HUES64 (cell line): ENCODE measurements at regions not wholly inside any gene's neighbourhood (a gene's known extent, or its start where the extent isn't known, plus 50 kb on each side); places are given as distances from the start of the nearest gene placed in this dataset.

Experiments used
- H3K27ac ChIP-seq: 2 replicates; pipeline ENCODE4 v1.7.0; 2013; ENCODE audit warnings: low read depth, low read length, inconsistent platforms
- H3K27me3 ChIP-seq: 2 replicates; pipeline ENCODE4 v1.6.1; 2013; ENCODE audit warnings: mild to moderate bottlenecking, low read length; ENCODE audit not compliant: insufficient read depth
- H3K36me3 ChIP-seq: 2 replicates; pipeline ENCODE4 v1.6.1; 2013; ENCODE audit warnings: mild to moderate bottlenecking, low read length; ENCODE audit not compliant: insufficient read depth
- H3K4me1 ChIP-seq: 2 replicates; pipeline ENCODE4 v1.6.1; 2013; ENCODE audit warnings: mild to moderate bottlenecking, low read length, moderate library complexity; ENCODE audit not compliant: insufficient read depth
- H3K4me3 ChIP-seq: 2 replicates; pipeline ENCODE4 v1.5.1; 2013; ENCODE audit warnings: mild to moderate bottlenecking, low read length, moderate library complexity
- H3K9ac ChIP-seq: 2 replicates; pipeline ENCODE4 v1.6.1; 2013; ENCODE audit warnings: mild to moderate bottlenecking, low read depth, low read length
- H3K9me3 ChIP-seq: 2 replicates; pipeline ENCODE4 v1.6.1; 2013; ENCODE audit warnings: low read depth, low read length; ENCODE audit not compliant: insufficient read depth
- WGBS: fragments of 150-250, 120-280 bp; methylation state at CpG from one replicate; pipeline ENCODE4 v1.1.7; 2013; ENCODE audit warnings: missing lambda C conversion rate; 5-methylcytosine and 5-hydroxymethylcytosine counted together

- Histone ChIP-seq H3K4me1 (no peaks in the 10 kb centered on the region), H3K36me3 (no peaks in the 10 kb centered on the region), H3K4me3 (no peak overlapping the region), H3K27me3 (no peaks in the 10 kb centered on the region), H3K9ac (no peak overlapping the region), H3K27ac (no peak overlapping the region), H3K9me3 (no peaks in the 10 kb centered on the region)
- WGBS: 0% methylated on average over 1 of the region's 1 CpG
These were observed 1371.6 kb downstream of the NSUN3 start for GRCh38 chr3:95434491-95434890.

DNA sequence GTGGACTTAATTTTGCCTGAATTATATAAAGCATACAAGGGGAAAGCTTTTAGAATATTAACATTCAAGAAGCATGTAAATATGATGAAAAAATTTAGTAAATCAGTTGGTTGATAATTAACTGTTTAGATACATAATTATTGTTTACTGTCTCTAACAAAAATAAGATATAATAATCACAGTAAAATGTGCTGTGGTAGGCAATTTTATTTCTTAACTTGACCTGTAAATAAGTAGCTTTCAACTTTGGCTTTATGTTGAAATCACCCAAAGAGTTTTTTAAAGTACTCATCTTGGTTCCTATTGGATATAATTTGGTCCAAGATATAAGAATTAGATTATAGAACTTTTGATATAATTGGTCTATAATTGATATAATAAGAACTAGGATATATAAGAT is 1374.5 kb downstream of the NSUN3 start:
- no peaks in the 10 kb centered on the region for H3K27me3 ChIP-seq
- H3K27ac ChIP-seq: no peak overlapping the region
- no peak overlapping the region for H3K9ac ChIP-seq
- no peak overlapping the region for H3K4me3 ChIP-seq
- H3K9me3 ChIP-seq: no peaks in the 10 kb centered on the region
- no peaks in the 10 kb centered on the region for H3K36me3 ChIP-seq
- H3K4me1 ChIP-seq: no peaks in the 10 kb centered on the region

- Histone ChIP-seq H3K27me3 (no peaks in the 10 kb centered on the region), H3K4me3 (no peak overlapping the region), H3K27ac (no peak overlapping the region), H3K9ac (no peak overlapping the region), H3K9me3 (no peaks in the 10 kb centered on the region), H3K36me3 (no peaks in the 10 kb centered on the region), H3K4me1 (no peaks in the 10 kb centered on the region)
These were observed 1375.4 kb downstream of the NSUN3 start for GRCh38 chr3:95438274-95438673.

DNA sequence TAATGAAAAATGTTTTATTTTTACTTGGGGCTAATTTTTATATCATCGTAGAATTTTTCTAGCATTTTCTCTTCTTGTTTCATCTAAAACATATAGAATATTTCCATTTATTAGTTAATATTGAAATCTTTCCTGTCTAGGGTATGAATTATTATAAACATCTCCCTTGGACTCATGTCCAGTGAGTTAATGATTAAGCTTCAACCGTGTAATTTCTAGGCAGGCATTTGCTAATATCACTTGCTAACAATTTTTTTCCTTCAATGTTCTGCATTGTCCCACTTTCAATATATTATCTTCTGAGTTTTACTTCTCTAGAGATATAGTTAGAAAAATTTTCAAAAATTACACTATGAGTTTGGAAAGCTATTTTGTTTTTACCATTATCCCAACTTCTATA is 1371.6 kb upstream of the EPHA6 start:
- H3K27me3 ChIP-seq: no peaks in the 10 kb centered on the region
- no peak overlapping the region for H3K4me3 ChIP-seq
- no peak overlapping the region for H3K9ac ChIP-seq
- H3K27ac ChIP-seq: no peak overlapping the region
- H3K9me3 ChIP-seq: no peaks in the 10 kb centered on the region
- H3K4me1 ChIP-seq: no peaks in the 10 kb centered on the region
- WGBS: 93% methylated on average over 1 of the region's 2 CpGs
- H3K36me3 ChIP-seq: no peaks in the 10 kb centered on the region

DNA sequence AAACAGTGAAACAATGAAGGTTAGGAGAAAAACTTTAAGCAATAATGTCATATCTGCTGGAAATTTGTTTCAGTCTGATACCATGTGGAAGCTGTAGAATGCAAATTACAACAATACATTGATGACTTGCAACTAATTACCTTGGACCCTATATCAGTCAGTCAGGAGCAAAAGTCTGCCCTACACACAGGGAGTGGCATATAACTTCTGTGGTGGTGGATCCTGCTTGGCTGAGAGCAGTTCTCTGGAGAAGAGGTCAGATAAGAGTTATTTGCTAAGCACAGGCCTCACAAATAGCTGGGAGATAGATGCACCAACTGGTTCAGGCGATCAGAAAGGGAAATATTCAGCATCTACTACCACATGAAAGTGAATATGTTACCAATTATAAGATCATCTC is 1364.6 kb upstream of the EPHA6 start:
- Histone ChIP-seq H3K4me3 (no peak overlapping the region), H3K9me3 (no peaks in the 10 kb centered on the region), H3K4me1 (no peaks in the 10 kb centered on the region), H3K9ac (no peak overlapping the region), H3K27ac (no peak overlapping the region), H3K36me3 (no peaks in the 10 kb centered on the region), H3K27me3 (no peaks in the 10 kb centered on the region)
- 100% methylated on average over 1 of the region's 1 CpG for WGBS

DNA sequence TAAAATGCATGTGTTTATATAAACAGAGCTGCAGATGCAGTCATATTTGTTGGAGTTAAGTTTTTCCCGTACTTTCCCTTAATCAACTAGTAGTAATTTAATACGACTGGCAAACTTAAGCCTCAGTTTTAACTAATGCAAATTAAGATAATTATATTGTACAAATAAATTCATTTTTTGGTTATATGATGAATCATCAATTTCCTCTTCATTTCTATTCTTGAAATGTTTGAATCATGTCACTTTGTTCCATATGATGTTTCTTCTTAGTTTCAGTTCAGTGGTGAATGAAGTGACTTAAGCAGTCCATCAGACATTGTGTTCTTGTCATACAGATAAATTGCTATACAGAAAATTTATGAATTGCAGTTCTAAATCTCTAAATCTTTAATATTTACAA is 1361.2 kb upstream of the EPHA6 start:
- H3K27me3 ChIP-seq: no peaks in the 10 kb centered on the region
- WGBS: no CpG with 5 or more reads among the region's 2 CpGs
- H3K36me3 ChIP-seq: no peaks in the 10 kb centered on the region
- H3K9ac ChIP-seq: no peak overlapping the region
- no peaks in the 10 kb centered on the region for H3K4me1 ChIP-seq
- H3K9me3 ChIP-seq: no peaks in the 10 kb centered on the region
- H3K4me3 ChIP-seq: no peak overlapping the region
- no peak overlapping the region for H3K27ac ChIP-seq

- Histone ChIP-seq H3K36me3 (no peaks in the 10 kb centered on the region), H3K4me3 (no peak overlapping the region), H3K9me3 (no peaks in the 10 kb centered on the region), H3K27ac (no peak overlapping the region), H3K9ac (no peak overlapping the region), H3K27me3 (no peaks in the 10 kb centered on the region), H3K4me1 (no peaks in the 10 kb centered on the region)
These were observed 1357.6 kb upstream of the EPHA6 start for GRCh38 chr3:95456835-95457234.

GRCh38 chr3:95459706-95460105 is 1354.7 kb upstream of the EPHA6 start:
- no peaks in the 10 kb centered on the region for H3K4me1 ChIP-seq
- H3K9me3 ChIP-seq: 0 out of 2 replicates have a peak, but pooled peaks cover under 1% of the 10 kb centered on the region
- no peak overlapping the region for H3K27ac ChIP-seq
- H3K27me3 ChIP-seq: no peaks in the 10 kb centered on the region
- WGBS: 95% methylated on average over 3 of the region's 3 CpGs
- no peak overlapping the region for H3K4me3 ChIP-seq
- no peak overlapping the region for H3K9ac ChIP-seq
- H3K36me3 ChIP-seq: no peaks in the 10 kb centered on the region

- H3K4me3 ChIP-seq: no peak overlapping the region
- 100% methylated on average over 2 of the region's 2 CpGs for WGBS
- H3K27ac ChIP-seq: no peak overlapping the region
- H3K36me3 ChIP-seq: no peaks in the 10 kb centered on the region
- 0 out of 2 replicates have a peak, but pooled peaks cover 6% of the 10 kb centered on the region for H3K9me3 ChIP-seq
- no peak overlapping the region for H3K9ac ChIP-seq
- H3K4me1 ChIP-seq: no peaks in the 10 kb centered on the region
- H3K27me3 ChIP-seq: no peaks in the 10 kb centered on the region
These were observed 1354.1 kb upstream of the EPHA6 start for GRCh38 chr3:95460274-95460673.

- H3K4me1 ChIP-seq: no peaks in the 10 kb centered on the region
- no peak overlapping the region for H3K9ac ChIP-seq
- no peaks in the 10 kb centered on the region for H3K36me3 ChIP-seq
- no peak overlapping the region for H3K27ac ChIP-seq
- 0 out of 2 replicates have a peak, but pooled peaks cover 6% of the 10 kb centered on the region for H3K9me3 ChIP-seq
- 76% methylated on average over 5 of the region's 5 CpGs for WGBS
- no peaks in the 10 kb centered on the region for H3K27me3 ChIP-seq
- no peak overlapping the region for H3K4me3 ChIP-seq
These were observed 1352.2 kb upstream of the EPHA6 start for GRCh38 chr3:95462161-95462560.

DNA sequence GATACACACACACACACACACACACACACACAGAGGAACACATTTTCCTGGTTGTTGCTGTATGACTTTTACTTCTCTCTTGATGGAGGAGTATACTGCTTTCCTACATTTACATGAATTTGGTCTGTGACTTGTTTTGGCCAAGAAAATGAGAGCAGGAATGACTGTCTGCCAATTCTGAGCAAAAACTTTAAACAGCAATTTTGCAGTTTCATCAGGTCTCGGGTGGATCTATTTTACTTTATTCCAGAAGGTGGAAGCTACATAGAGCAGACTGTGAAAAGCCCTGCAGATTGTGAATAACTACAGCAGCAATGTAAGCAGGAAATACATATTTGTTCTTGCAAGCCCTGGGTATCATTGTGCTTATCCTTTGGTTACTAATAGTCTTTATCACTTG is 1350.0 kb upstream of the EPHA6 start:
- WGBS: 0% methylated on average over 1 of the region's 1 CpG
- no peaks in the 10 kb centered on the region for H3K4me1 ChIP-seq
- H3K27ac ChIP-seq: no peak overlapping the region
- 0 out of 2 replicates have a peak, but pooled peaks cover 6% of the 10 kb centered on the region for H3K9me3 ChIP-seq
- no peaks in the 10 kb centered on the region for H3K27me3 ChIP-seq
- H3K36me3 ChIP-seq: no peaks in the 10 kb centered on the region
- no peak overlapping the region for H3K4me3 ChIP-seq
- no peak overlapping the region for H3K9ac ChIP-seq

DNA sequence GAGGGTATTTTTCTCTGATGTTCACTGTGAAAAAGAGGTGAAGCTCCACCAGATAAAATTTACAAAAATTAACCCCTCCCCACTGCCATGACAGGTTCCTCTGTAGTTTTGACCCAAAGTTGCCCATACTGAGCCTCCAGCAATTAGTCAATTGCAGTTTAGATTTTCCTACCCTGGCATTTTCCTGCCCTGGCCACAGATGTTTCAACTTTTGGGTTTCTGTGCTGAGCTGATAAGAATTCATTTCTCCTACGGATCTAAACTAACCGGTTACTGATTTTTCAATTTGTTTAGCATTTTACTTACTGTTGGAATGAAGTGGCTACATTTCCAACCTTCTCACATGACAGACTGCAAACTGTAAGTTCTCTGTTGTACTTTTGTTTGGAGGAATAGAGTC is 1346.1 kb upstream of the EPHA6 start:
- Histone ChIP-seq H3K4me1 (no peaks in the 10 kb centered on the region), H3K9ac (no peak overlapping the region)
- WGBS: 93% methylated on average over 2 of the region's 2 CpGs

More for the DNA sequence above, 1346.1 kb upstream of the EPHA6 start:
- Histone ChIP-seq H3K4me3 (no peak overlapping the region), H3K9me3 (0 out of 2 replicates have a peak, but pooled peaks cover 6% of the 10 kb centered on the region), H3K27ac (no peak overlapping the region), H3K27me3 (no peaks in the 10 kb centered on the region), H3K36me3 (no peaks in the 10 kb centered on the region)
